ENCODE measurements at regions not wholly inside any gene's neighbourhood (a gene's known extent, or its start where the extent isn't known, plus 50 kb on each side); places are given as distances from the start of the nearest gene placed in this dataset.

DNA sequence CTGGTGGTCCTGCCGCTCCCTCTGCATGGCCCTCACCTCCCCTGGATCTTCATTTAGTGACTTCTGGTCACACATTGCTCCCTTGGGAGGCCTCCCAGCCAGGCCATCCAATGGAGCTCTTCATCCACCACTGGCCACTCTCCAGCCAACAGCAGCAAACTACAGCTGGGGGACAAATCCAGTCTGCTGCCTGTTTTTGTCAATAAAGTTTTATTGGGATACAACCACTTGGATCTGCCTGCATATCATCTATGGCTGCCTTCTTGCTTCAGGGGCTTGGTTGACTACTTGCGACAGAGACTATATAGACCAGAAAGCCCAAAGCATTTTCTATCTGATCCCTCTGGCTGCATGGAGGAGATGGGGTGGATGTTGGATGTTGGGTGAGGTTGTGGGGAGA lies 156.6 kb upstream of the SULF2 start:
- Histone ChIP-seq H3K4me3 (ENCODE audit: low read depth, low read length) (no peak overlapping the region), H3K9me3 (no peaks in the 10 kb centered on the region), H3K27me3 (replicated peaks; ENCODE audit: control insufficient read depth, insufficient read depth, low read length) (no peaks in the 10 kb centered on the region), H3K4me1 (no peaks in the 10 kb centered on the region), H3K36me3 (ENCODE audit: control insufficient read depth, insufficient read depth, low read length) (no peaks in the 10 kb centered on the region)
- CTCF ChIA-PET, result interaction anchor here (0.5 kb wide), 1 partner anchor 264 kb away, joined by 3 read pairs; no protein-coding TSS in a partner anchor
- Mint-ChIP-seq H3K27ac (ENCODE audit: unreplicated experiment) (no peak overlapping the region), H3K9me3 (ENCODE audit: unreplicated experiment) (no peaks in the 10 kb centered on the region), H3K36me3 (ENCODE audit: insufficient read depth, unreplicated experiment) (no peaks in the 10 kb centered on the region), H3K27me3 (ENCODE audit: insufficient read depth, unreplicated experiment) (peaks cover 12% of the 10 kb centered on the region), H3K4me1 (ENCODE audit: low read depth, unreplicated experiment) (peaks cover 6% of the 10 kb centered on the region), H3K4me3 (ENCODE audit: unreplicated experiment) (no peak overlapping the region)
- POLR2A ChIA-PET, result no interaction called here
- BruUV-seq (replicated peaks), result no TSS peak
- no peak for DNase-seq
- intact Hi-C loops (cut with micrococcal nuclease; ENCODE audit: unreplicated experiment), result no loop called here
- TF ChIP-seq CTCF (IDR thresholded peaks at IDR 0.05; ENCODE audit: insufficient read depth in 1 of 2, low read depth in 1 of 2, low read length in 1 of 2, severe bottlenecking in 1 of 2, unreplicated experiment in 1 of 2), result no peak

GRCh38 chr20:47940101-47940813 lies 155.0 kb upstream of the SULF2 start:
- POLR2A ChIA-PET, result no interaction called here
- no peak for TF ChIP-seq CTCF (IDR thresholded peaks at IDR 0.05; ENCODE audit: insufficient read depth in 1 of 2, low read depth in 1 of 2, low read length in 1 of 2, severe bottlenecking in 1 of 2, unreplicated experiment in 1 of 2)

GRCh38 chr20:47936612-47937011 lies 151.3 kb upstream of the SULF2 start:
- ChIA-PET CTCF (no interaction called here), POLR2A (interaction anchor here (0.5 kb wide), 1 partner anchor 1251 kb away, joined by 5 read pairs; the partner anchor contains the start of gene STAU1)
- no peaks in the 10 kb centered on the region for H3K36me3 ChIP-seq (ENCODE audit: control insufficient read depth, insufficient read depth, low read length)
- Mint-ChIP-seq H3K27ac (ENCODE audit: unreplicated experiment) (no peak overlapping the region), H3K27me3 (ENCODE audit: insufficient read depth, unreplicated experiment) (peaks cover 29% of the 10 kb centered on the region), H3K9me3 (ENCODE audit: unreplicated experiment) (no peaks in the 10 kb centered on the region), H3K4me3 (ENCODE audit: unreplicated experiment) (no peak overlapping the region), H3K4me1 (ENCODE audit: low read depth, unreplicated experiment) (peaks cover 6% of the 10 kb centered on the region), H3K36me3 (ENCODE audit: insufficient read depth, unreplicated experiment) (no peaks in the 10 kb centered on the region)
- intact Hi-C loops (cut with micrococcal nuclease; ENCODE audit: unreplicated experiment), result no loop called here
- H3K4me3 ChIP-seq (ENCODE audit: low read depth, low read length), result no peak overlapping the region
- DNase-seq, result no peak
- no peaks in the 10 kb centered on the region for H3K4me1 ChIP-seq
- H3K9me3 ChIP-seq, result no peaks in the 10 kb centered on the region
- TF ChIP-seq CTCF (IDR thresholded peaks at IDR 0.05; ENCODE audit: insufficient read depth in 1 of 2, low read depth in 1 of 2, low read length in 1 of 2, severe bottlenecking in 1 of 2, unreplicated experiment in 1 of 2), result no peak
- H3K27me3 ChIP-seq (replicated peaks; ENCODE audit: control insufficient read depth, insufficient read depth, low read length), result peaks cover 3% of the 10 kb centered on the region
- BruUV-seq (replicated peaks), result no TSS peak

More at GRCh38 chr20:47940101-47940813, 155.0 kb upstream of the SULF2 start:
- Histone ChIP-seq H3K9me3 (no peaks in the 10 kb centered on the region), H3K36me3 (ENCODE audit: control insufficient read depth, insufficient read depth, low read length) (no peaks in the 10 kb centered on the region), H3K4me3 (ENCODE audit: low read depth, low read length) (no peak overlapping the region), H3K27me3 (replicated peaks; ENCODE audit: control insufficient read depth, insufficient read depth, low read length) (no peaks in the 10 kb centered on the region; the same call in 1 of the 2 replicates), H3K4me1 (no peaks in the 10 kb centered on the region)
- no peak for DNase-seq
- BruUV-seq (replicated peaks), result no TSS peak
- no peak overlapping the region for H3K4me3 Mint-ChIP-seq (ENCODE audit: unreplicated experiment)
- H3K4me1 Mint-ChIP-seq (ENCODE audit: low read depth, unreplicated experiment), result peaks cover 6% of the 10 kb centered on the region
- intact Hi-C loops (cut with micrococcal nuclease; ENCODE audit: unreplicated experiment), result no loop called here
- H3K27me3 Mint-ChIP-seq (ENCODE audit: insufficient read depth, unreplicated experiment), result peaks cover 22% of the 10 kb centered on the region
- H3K27ac Mint-ChIP-seq (ENCODE audit: unreplicated experiment), result no peak overlapping the region
- no peaks in the 10 kb centered on the region for H3K9me3 Mint-ChIP-seq (ENCODE audit: unreplicated experiment)
- CTCF ChIA-PET, result interaction anchor here (0.6 kb wide), 1 partner anchor 180 kb away, joined by 3 read pairs; no protein-coding TSS in a partner anchor
- H3K36me3 Mint-ChIP-seq (ENCODE audit: insufficient read depth, unreplicated experiment), result no peaks in the 10 kb centered on the region

Data from Caco-2 (cell line).